ELF-1 (cell line): ENCODE measurements at regions not wholly inside any gene's neighbourhood (a gene's known extent, or its start where the extent isn't known, plus 50 kb on each side); places are given as distances from the start of the nearest gene placed in this dataset.

Experiments
- DNase-seq: peaks from one replicate; pipeline ENCODE4 v3.0.0-alpha.2; 2016; ENCODE audit warnings: low read depth, low spot score

- no peak for DNase-seq
Measured at GRCh38 chr14:101025696-101026095, 122.2 kb upstream of the RTL1 start.

- DNase-seq: no peak
Measured at GRCh38 chr14:101026341-101026740, 122.8 kb upstream of the RTL1 start.

DNA sequence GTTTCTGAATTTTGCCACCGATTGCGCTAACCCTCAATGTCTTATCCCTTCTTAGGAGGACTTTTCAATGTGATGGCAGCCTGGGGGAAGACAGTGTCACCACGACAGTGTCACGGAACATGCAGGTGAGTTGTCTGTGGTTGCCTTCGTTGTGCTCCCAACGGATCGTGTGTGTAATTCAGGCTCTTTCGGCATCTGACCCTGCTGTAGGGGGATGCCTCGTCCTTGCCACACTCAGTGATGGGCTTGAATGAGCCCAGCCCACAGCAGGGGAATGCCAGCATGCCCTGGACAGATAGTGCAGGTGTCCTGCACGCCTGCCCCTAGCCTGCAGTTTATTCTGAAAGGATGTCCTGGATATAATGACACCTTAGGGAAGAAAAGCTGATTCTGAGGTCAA, 123.8 kb upstream of the RTL1 start:
- no peak for DNase-seq

- no peak for DNase-seq
Measured at GRCh38 chr14:101027966-101028365, 124.4 kb upstream of the RTL1 start.

- DNase-seq: no peak
Measured at GRCh38 chr14:101028971-101029667, 125.6 kb upstream of the RTL1 start.

- no peak for DNase-seq
Measured at GRCh38 chr14:101029668-101030290, 126.3 kb upstream of the RTL1 start.

DNA sequence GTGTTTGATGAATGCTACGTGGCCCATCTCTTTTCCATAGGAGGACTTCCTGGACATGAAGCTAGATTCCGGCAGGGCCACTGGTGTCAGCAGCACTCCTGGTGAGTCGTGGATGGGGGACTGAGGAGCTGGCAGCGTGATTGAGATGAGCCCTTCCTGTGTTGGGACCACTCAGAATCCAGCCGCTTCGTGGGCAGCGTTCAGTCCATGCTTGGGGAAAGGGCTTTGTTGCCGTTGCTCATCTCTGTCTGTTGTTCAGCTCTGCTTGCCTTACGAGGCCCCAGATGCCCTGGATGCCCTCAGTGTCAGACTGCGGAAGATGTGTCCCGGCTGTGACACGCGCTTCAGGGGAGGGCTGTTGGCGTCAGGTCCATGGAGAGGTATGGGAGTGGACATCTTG, 127.1 kb upstream of the RTL1 start:
- DNase-seq: no peak

- no peak for DNase-seq
Measured at GRCh38 chr14:101031186-101031585, 127.7 kb upstream of the RTL1 start.

DNA sequence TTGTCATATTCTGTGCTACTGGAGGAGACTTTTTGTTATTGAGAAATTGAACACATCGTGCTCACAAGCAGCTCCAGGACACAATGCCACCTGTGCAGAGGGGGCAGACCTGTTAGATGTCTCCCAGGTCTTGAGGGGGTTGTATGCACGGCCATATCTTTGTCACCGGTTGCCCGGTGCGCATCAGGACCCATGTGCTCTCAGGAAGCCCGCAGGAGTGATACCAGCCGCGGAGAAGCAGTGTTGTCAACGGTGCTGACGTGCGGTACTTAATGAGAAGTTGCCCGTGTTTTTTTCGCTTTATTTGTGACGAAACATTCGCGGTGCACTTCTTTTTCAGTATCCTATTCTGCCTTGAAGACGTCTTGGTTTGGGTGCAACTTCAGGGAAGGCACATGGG, 128.2 kb upstream of the RTL1 start:
- DNase-seq: no peak

- DNase-seq: no peak
Measured at GRCh38 chr14:101032433-101032832, 128.9 kb upstream of the RTL1 start.

DNA sequence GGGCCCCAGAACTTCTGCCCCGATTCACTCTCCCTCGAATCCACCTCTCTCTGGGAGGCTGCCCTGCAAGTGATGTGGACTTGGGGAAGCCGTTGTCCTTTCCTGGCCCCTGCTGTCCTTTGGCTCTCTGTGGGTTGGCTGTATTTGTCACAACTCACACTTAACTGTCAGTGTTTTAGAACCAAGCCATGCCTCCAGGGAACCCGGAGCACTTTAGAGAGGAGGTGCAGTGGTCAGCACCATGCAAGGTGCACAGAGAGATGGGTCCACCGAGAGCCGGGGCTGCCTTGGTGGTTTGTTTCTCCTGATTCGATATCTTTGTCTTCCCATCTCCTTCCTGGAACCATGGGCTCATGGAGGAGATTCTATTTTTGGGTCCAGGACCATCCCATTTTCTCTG, 129.5 kb upstream of the RTL1 start:
- DNase-seq: no peak

DNA sequence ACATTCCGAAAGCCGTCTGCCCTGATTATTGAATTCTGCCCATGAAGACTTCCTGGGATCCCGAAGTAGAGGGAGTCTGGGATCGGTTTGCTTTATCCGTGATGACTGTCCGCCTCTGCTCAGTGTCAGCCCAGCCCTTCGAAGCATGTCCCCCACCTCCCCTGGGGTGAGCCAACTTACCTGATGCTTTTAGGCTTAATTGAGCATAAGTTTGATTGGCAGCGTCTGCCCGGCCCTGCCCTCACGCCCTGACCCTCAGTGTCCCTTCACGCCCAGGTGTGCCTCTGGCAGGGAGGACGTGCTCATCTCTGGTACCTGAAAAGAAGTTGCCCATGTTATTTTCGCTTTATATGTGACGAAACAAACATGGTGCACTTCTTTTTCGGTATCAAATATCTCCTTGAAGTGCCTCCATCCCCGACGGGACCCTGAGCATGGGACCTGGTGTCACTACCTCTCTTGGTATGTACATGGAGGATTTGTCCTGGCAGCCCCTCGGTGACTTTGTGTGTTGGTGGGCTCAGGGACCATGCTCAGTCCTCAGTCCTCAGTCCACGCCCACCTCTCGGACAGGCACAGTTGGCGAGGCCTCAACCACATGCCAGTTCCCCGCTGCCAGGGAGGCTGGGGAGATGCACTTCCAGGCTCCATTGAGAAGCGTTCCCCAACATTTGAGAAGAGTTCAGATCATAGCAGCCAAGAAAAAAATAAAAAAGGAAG, 130.1 kb upstream of the RTL1 start:
- DNase-seq: no peak

- no peak for DNase-seq
Measured at GRCh38 chr14:101034986-101035385, 131.5 kb upstream of the RTL1 start.

DNA sequence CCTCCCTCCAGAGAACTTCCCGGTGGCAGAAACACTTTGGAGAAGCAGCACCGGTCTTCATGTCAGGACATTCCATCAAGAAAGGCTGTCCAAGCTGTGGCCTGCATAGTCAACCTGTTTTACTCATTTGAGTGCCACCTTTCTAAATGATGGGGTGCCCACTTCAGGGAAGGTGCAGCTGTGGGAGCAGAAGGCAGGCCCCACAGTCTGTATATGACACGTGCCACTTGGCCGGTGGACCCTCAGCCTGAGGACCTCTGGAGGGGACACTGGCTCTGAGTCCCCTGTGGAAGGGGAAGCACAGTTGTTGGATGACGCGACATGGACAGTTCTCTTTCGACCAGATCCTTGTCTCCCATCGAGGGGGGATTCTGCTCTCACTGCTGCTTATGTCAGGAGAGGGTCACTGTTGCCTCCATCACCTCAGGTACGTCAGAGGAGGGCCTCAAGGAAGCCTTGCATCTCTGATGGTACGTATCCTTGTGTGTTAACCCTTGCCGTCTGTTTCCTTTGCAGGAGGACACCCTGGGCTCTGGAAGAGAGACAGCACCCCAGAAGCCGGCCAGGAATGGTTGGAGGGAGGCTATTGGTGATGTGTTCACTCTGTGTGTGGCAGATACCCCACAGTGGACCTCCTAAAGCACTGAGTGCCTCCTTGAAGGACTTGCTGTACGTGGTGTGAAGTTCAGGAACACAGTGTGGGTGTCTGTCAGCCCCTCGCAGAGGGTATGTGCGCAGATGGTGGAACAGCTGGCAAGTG, 132.1 kb upstream of the RTL1 start:
- no peak for DNase-seq

GRCh38 chr14:101037021-101037817, 133.7 kb upstream of the RTL1 start:
- DNase-seq: no peak

- no peak for DNase-seq
Measured at GRCh38 chr14:101039031-101039754, 135.7 kb upstream of the RTL1 start.

DNA sequence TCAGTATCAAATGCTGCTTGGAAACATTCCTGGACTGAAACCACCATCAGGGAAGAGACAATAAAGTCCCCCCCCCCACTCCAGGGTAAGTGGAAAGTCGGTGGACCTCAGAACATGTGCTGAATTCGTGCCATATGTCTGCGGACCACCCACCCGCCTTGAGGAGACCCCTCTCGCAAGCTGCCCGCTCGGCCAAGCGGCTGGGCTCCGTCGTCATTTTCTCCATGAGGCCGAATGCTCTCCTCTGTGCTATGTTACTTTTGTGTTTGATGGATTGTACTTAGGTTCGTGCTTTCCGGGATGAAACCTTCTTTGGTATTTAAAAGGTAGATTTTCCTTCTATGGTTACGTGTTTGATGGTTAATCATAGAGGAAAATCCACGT, 136.2 kb upstream of the RTL1 start:
- no peak for DNase-seq

GRCh38 chr14:101040538-101041442, 137.3 kb upstream of the RTL1 start:
- no peak for DNase-seq

DNA sequence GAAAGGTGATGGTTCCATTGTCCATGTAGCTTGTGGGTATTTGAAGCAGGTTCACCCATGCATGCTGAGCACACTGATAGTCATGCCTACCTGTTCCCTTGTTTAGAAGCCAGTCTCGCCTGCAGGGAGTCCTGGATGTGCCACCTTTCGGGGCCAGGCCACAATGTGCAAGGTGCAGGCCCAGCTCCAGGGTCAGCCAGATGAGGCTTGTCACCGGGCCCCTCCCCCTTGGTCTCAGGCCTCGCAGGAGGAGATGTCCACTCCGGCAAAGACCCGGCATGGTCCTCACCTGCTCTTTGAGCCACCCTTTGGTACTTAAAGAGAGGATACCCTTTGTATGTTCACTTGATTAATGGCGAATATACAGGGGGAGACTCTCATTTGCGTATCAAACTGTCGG, 140.4 kb upstream of the RTL1 start:
- no peak for DNase-seq

DNA sequence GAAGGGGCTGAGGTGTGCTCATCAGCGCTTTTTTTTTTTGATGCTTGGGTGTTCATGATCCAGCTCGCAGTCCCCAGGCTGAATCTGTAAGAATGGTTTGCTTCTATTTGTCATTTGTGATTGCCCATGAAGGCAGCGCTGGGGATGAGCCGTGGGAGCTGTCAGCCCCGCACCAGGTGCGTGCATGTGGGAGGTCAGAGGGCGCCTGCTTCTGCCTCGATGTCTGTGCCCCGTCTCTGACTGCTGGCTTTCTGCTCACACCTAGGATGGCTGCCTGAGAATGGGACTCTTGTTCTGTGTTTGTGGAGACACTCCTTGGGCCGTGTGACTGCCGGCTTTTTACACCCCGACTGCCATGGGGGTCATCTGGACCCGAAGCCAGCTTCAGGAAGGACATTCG, 141.2 kb upstream of the RTL1 start:
- DNase-seq: no peak
